Left renal cortex interstitium (tissue), 4 donors: ENCODE measurements at regions not wholly inside any gene's neighbourhood (a gene's known extent, or its start where the extent isn't known, plus 50 kb on each side); places are given as distances from the start of the nearest gene placed in this dataset.
"Not testable (repeated sequence)": the region's sequence is repeated elsewhere in the genome, so short reads cannot be mapped to it uniquely, and the experiment has no call there.

ENCODE experiments used
- DNase-seq, 4 donors: peaks; one replicate each; pipeline ENCODE4 v3.0.0-alpha.2; 2013; ENCODE audit warnings: low read depth in 4 of 4, low spot score in 2 of 4, missing footprints in 1 of 4

DNA sequence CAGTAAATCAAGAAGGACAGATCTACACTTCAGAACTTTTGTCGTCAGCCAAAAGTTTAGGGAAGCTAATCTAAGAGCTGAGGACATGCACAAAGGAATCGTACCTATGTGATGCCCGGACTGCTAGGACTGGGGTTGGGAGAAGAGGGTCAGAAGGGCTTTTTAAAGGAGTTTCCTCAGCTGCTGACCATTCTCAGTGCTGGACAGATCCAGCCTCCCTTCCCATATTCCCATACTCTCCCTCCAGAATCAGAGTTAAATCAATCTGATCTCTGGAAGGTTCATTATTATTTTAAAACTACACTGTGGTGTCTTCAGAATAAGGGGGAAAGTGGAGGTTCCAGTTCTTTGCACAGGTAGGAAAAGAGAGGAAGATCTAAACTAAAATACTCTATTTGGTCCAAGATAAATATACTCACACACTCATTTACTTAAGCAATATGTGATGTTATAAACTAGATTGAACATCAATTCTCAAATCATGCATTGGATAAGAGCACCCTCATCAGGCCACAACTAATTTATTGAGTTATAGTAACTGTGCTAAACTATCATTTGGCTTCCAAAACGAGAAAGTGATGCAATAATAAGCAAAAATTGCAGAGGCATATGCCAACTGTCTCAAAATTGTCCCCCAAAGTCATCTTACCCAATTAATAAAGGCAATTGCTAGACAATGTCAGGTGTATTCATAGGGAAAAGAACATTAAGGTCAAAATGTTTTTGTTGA, 124.7 kb downstream of the HNRNPD start:
- no peak for DNase-seq

DNA sequence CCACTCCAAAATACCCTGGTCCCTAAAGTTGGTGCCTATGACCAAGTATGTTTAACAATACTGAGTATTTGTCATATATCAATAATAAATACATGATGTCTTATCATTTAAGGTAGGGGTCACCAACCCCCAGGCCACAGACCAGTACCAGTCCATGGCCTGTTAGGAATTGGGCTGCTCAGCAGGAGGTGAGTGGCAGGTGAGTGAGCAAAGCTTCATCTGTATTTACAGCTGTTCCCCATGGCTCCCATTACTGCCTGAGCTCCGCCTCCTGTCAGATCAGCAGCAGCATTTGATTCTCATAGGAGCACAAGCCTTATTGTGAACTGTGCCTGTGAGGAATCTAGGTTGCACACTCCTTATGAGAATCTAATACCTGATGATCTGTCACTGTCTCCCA, 126.2 kb downstream of the HNRNPD start:
- no peak for DNase-seq

DNA sequence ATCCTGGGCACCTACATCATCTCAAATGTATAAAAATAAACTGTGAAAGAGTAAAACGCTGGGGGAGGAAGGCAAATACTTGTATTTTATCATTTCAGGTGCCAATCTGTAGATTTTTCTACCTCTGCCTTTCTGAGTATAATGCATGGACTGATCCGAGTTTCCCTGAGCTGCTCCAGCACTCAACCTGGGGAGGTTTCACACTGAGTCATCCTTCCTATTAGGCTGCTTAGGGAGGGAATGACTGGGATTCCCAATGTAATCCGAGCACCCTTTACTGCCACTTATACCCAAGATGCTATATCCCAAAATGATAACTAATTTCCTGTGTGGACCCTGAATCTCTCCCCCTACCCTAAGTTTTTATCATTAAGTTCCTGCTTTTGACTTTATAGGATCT, 126.6 kb downstream of the HNRNPD start:
- no peak for DNase-seq

DNA sequence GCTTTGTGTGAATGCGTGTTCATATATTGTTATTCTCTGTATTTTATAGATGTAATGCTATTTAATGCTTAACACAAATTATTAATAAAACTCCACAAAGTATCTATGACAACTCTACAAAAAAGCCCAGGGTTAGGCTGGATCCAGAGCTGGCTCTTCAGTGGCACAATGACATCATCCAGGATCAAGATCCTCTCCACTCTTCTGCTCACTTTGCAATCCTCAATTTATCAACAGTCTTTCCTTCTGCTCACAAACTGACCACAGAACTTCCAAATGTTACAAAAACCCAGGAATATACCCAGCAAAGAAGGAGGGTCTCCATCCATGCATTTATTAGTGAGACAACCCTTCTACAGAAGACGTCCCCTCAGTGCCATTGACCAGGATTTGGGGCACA, 132.3 kb downstream of the HNRNPD start:
- no peak for DNase-seq

DNA sequence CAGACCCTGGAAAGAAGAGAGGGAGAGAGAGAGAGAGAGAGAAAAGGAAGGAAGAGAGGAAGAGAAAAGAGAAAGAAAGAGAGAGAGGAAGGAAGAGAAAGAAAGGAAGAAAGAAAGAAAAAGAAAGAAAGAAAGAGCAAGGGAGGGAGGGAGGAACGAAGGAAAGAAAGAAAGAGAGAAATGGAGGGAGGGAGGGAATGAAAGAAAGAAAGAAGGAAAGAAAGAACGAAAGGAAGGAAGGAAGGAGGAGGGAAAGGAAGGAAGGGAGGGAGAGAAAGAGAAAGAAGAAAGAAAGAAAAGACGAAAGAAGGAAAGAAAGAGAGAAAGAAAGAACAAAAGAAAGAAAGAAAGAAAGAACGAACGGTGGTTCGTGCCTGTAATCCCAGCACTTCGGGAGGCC, 133.4 kb downstream of the HNRNPD start:
- no peak for DNase-seq

DNA sequence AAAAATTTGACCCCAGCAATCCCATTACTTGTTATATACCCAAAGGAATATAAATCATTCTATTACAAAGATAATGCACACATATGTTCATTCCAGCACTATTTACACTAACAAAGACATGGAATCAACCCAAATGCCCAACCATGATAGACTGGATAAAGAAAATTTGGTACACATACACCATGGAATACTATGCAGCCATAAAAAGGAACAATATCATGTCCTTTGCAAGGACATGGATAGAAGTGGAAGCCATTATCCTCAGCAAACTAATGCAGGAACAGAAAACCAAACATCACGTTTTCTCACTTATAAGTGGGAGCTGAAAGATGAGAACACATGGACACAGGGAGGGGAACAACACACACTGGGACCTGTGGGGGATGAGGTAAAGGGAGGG, 136.6 kb downstream of the HNRNPD start:
- not testable (repeated sequence) for DNase-seq

DNA sequence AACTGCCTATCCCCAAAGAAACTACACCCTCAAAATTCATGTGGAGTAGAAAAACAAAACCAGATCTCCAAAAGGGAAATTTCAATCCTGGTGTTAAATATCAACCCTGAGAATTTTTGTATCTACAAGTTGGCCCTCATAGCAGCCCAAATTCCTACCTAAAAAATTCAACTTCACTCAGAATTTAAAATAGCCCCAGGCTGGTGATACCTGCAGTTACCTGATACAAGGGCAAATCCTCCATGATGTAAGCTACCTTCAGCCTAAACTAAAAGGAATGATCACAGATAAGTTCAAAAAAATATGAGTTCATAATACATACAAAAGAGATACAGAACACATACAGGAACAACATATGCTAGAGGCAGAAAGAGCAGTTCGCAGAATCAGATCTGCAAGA, 138.4 kb downstream of the HNRNPD start:
- no peak for DNase-seq

DNA sequence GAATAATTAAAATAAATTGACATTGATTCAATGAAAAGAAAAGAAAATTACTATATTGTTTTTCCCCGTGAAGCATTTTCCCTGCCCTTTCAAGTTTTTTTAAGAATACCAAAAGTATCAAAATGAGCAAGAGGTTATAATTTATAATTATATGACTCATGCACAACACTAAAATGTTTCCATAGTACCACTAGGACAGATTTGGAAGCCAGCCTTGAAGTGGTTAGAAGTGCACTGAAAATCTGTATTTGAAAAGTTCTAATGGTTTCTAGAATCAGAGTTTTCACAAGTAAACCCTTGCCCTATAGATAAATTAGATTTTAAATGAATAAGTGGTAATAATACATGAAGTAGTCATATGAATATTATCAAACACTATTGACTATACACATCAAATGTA, 140.9 kb downstream of the HNRNPD start:
- no peak for DNase-seq

DNA sequence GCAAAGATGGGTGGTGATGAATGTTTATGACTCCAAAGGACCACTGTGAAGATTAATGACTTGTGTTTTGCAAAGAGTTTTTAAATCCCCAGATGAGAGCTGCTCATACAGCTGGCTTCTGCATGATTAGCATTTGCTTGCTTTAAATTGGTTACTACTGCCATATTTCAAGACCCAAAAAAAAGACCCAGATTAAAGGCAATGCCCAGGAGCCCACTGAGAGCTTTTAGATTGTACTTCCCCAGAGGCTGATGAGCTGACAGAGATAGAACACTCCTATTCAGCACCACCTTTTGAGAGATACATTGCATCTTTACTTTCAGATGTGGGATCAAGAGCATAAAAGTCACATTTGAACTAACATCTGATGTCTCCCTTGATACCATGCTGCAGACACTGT, 142.0 kb downstream of the HNRNPD start:
- DNase-seq = no peak

DNA sequence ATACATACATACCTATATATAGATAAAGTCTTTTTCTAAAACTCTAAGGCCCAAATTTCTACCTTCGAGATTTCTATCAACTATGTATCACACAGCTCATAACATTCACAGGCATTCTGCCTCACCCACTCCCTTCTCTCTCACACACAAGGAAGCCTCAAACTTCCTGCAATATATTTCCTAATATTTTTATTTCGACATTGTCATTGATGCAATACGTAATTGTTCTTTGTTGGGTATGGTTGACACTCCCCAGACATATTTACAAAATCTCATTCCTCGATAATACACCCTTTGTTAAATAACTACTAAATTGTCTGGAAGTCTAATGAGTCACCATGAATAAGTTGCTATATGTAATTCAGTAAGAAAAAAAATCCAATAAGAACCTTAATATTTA, 143.5 kb downstream of the HNRNPD start:
- no peak for DNase-seq

DNA sequence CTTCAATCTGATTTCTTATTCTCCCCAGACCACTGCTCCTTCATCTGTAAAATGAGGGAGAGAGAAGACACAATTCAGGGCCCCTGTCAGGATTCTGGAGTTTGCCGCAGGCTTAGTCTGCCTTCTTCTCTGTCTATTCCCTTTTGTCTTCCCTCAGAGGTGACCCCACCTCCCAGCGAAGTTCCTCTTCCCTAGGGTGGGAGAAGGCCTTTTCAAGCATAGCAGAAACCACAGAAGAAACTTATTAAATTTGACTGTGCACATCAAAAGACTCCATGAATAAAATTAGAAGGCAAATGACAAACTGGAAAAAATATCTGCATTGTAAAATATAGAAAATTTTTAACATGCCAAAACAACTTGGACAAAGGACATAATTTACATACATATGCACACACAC, 148.8 kb downstream of the HNRNPD start:
- DNase-seq = no peak

DNA sequence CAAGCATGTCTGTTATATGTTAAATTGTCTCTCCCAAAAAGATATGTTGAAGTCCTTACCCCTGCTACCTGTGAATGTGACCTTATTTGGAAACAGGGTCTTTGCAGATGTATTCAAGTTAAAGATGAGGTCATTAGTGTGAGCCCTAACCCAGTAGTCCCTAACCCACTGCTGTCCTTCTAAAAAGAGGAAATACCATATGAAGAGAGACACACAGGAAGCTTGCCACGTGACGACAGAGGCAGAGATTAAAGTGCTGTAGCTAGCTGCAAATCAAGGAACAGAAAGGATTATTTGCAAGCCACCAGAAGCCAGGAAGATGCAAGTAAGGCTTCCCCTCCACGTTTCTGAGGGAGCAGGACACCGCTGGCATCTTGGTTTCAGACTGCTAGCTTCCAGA, 150.1 kb downstream of the HNRNPD start:
- no peak for DNase-seq

DNA sequence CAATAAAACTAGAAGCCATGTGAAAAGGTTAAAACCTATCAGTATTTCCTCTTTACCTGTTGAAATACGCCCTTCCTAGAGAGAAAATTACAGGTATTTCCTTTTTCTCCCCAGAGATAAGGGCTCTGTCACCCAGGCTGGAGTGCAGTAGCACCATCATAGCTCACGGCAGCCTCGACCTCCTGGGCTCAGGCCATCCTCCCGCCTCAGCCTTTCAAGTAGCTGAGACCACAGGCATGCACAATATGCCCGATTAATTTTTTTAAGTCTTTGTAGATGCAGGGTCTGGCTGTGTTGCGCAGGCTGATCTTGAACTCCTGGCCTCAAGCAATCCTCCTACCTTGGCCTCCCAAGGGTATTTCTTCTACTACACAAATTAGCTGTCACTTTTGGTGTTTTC, 154.4 kb downstream of the HNRNPD start:
- DNase-seq = no peak

DNA sequence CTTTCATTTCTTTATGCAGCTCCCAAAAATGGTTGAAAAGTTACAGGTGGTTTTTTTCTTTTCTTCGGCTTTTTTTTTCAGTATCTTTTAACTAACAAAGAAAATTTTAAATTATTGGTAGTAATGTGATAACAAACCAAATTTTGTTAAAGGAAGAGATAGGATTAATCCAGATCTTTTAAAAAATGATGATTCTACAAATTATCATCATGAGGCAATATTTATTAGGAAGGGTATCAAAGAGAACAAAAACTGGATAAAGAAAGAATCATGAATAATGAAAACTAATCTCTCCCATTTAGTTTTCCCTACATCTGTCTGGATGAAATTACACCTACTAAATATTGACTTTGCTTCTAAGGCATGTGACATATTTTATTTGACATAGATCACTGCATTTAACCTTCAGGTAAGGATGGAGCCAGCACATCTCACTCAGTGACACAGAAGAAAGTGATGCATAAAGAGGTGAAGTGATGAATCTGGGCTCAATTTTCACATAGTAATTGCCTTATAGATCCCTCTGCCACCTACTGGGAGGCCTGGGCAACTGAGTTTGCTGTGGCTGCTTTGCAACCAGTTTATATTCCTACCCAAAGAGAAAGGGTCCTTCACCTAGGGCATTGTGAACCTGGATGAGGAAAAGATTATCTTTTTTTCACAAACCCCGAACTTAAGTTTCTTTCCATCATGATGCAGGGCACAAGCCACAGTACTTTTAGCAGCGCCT, 155.6 kb downstream of the HNRNPD start:
- no peak for DNase-seq

DNA sequence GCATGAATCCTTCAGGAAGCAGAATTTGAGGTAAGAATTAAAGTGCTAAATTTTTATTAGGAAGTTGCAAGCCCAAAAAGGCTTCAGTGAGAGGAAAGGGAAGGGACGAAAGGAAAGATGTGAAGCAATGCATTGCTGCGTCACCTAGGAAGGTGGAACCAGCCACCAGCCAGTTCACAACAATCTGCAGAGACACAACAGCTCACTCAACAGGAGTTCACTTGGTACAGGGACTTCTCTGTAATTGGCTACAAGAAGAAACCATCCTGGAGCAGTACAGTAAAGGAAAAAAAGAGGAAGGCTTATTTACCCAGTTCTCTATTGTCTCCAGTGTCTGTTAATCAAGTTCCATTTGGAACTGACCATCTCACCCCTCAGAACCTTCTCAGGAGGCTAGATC, 157.6 kb downstream of the HNRNPD start:
- DNase-seq = no peak

DNA sequence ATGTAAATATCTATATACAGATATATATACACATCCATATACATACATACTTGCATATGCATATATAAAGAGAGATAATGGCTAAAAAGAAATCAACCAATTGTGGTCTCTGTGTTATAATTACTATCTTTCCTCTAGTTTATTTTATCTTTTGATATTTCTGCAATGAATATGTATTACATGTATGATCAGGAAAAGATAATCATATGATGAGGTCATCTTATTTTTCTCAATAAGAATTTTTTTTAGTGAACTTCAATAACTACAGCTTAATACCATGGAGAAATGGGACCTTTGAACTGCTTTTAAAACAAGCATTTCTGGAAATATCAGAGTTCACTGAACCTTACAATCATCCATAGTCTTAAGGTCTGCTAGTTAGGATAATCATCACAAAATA, 158.0 kb downstream of the HNRNPD start:
- no peak for DNase-seq

DNA sequence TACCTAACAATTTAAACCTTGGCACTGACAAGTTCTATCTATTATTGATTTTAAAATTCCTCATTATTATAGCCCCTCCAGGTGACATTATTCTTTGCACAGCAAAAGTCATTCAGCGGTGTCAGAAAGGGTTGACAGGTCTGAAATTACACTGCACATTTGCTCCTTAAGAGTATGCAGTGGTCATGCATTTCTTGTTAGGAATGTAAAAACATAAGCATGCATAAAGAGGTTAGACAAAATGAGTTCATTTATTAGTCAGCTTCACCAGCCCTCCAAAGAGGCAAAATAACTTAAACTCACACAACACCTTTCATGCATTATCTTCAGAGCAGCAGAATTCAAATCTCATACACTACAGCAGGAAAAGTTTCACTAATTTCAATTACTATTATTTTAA, 158.8 kb downstream of the HNRNPD start:
- no peak for DNase-seq

DNA sequence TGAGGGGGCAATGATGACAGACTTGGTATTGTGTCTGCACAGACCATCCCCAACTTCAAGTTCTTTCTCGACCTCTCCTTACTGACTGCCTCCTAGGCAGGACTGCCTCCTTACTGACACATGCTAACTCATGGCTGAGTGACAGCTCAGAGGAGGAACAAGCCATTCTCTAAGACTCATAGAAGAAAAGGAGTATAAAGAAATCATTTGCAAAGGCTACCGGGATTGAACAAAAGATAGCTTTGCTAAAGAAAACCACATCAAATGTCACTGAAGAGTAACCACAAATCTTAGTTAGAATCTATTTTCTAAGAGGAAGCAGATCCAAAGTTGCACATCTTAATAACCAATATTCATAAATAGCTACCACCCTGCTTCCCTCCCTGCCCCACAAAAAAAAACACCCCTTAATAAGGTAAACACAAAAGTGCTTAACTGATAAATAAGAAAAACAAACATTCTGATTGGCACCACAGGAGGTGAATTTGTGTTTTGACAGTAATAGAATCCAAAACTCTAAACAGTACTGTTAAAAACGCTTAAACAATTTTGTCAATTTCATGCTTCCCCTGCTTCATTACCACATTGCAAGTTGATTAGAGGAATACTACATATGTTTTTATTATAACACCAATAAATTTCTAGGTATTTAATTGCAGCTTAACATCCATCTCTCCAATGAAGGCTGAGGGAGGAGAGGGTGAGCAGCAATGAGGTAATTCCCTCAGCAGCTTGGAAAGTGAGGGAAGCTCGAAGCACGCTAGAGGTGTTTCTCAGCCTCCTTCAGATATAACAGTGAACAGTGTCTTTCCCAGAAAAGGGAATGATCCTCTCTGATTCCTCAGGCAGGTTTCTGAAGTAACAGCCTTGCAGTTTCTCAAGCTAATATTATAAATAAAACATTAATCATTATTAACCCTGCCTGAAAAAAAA, 160.0 kb downstream of the HNRNPD start:
- no peak for DNase-seq

DNA sequence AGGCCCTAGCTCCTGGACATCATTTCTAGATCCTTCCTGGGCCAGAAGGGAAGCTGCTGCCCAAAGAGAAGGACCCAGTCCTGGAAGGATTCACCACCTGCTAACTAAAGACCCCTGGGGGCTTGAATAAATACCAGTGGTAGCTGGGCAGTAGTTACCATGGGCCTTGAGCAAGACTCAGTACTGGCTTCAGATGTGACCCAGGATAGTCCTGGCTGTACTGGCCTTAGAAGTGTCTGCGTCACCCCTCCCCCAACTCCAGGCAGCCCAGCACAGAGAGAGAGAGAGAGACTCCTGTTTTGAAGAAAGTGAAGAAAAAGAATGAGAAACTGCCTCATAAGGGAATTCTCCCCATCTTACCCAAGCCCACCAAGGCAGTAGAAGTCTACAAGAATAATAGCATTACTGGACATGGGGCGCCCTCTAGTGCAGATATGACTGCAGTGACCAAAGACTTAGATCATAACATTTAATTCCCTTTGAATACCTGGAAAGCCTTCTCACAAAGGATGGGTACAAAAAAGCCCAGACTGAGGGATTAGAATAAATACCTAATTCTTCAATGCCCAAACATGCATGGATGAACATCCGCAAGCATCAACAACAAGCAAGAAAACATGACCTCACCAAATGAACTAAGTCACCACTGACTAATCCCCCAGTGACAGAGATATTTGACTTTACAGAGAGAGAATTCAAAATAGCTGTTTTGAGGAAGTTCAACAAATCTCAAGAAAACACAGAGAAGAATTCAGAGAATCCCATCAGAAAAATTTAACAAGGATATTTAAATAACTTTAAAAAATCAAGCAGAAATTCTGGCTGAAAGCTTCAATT, 171.8 kb downstream of the HNRNPD start:
- peak in 1 of 4 donors; percentile 23 for DNase-seq

DNA sequence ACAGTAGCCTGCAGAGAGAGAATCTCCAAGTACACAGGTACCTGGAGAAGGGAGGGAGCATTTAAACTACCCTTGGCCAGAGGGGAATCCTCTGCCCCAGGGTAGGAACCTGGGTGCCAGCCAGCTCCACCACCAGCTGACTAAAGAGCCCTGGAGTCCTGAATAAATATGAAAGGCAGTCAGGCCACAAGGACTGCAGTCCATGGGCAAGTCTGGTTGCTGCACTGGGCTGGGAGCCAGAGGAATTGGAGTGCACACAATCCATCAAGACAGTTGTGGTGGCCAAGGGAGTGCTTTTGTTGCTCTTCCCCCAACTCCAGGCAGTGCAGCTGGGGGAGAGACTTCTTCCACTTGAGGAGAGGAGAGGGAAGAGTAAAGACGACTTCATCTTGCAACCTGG, 172.5 kb downstream of the HNRNPD start:
- no peak for DNase-seq

DNA sequence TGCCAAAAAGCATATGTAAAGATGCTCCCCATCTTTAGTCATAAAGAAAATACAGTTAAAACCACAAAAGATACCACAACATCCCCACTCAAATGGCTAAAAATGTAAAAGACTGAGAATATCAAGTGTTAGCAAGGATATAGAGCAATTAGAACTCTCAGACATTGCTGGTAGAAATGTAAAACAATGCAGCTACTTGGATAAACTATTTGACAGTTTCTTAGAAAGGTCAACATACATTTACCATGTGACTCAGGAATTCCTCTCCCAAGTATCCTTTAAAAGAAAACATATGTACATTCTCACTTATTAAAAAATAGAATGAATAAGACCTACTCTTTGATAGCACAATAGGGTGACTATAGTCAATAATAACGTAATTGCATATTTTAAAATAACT, 173.7 kb downstream of the HNRNPD start:
- no peak for DNase-seq
